ENCODE measurements at regions not wholly inside any gene's neighbourhood (a gene's known extent, or its start where the extent isn't known, plus 50 kb on each side); places are given as distances from the start of the nearest gene placed in this dataset.

DNA sequence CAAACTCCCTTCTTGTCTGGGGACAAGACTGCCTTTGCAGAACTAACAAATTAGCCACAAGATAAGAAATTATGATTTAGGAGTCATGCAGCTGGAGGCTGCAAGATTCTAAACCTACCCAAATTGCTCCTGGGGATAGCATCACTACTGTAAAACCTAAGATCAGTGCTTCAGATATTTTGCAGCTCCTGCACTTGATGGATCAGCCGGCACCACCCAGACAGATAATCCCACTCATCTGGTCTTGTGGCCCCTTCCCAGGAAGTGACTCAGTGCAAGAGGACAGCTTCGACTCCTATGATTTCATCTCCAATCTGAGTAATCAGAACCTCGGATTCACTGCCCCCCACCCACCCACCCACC, 181.9 kb downstream of the AKR1D1 start:
- no peak for FAIRE-seq

DNA sequence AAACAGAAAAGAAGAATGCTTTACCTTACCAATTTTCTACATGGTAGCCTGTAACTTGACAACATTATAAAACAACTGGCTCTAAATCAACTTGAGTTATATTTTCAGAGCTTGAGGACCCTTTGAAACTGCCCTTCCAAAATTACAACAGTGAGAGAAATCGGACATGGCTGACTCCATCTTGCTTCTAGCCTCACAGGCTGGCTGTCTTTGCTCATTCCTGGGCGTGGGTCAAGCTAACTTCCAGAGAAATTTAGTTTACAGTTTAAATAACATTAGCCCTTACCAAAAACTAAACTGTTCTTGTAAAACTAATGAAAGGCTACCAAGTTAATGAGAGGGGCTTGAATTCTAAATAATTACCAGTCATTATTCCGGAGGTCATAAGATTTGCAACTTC, 183.4 kb downstream of the AKR1D1 start:
- no peak for FAIRE-seq

DNA sequence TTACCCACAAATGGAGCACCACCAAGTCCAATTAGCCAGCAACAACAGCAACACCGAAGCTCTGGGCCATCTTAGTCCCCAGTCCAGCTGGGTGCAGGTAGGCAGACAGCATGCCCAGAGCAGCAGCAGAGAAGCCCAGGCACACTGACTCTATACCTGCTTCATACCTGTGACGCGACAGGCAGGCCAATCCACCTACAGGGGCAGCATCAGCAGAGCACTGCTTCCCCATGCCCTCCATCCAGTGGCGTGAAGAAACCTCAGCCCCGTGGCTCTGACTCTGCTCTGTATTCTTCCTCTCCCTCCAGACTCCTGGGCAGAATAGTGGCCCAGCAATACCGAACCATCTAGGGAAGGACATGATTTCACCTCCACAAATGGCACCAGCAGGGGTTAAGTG, 191.7 kb downstream of the AKR1D1 start:
- FAIRE-seq, result no peak

DNA sequence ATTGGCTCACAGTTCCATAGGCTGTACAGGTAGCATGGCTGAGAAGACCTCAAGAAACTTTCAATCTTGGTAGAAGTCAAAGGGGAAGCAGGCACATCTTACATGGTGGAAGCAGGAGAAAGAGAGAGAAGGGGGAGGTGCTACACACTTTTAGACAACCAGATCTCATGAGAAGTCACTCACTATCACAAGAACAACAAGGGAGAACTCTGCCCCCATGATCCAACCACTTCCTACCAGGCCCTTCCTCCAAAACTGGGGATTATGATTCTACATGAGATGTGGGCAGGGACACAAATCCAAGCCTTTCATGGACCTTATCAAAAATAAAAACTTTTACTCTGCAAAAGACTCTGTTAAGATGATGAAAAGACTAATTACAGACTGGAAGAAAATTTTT, 183.2 kb upstream of the TRIM24 start:
- no peak for FAIRE-seq

DNA sequence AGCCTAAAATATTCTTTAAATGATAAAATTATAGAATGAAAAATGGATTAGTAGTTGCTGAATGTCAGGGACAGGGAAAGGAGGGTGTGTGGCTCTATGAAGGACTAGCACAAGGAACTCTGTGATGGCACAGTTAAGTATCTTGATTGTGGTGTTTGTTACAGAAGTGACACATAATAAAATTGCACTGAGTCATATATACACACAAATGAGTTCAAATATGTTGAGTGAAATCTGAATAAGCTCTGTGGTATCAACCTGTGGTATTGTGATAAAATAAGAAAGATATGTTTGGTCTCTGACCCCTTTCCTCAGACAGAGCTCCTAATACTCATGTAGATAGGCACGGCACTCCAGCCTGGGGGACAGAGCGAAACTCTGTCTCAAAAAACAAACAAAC, 181.5 kb upstream of the TRIM24 start:
- FAIRE-seq, result no peak

DNA sequence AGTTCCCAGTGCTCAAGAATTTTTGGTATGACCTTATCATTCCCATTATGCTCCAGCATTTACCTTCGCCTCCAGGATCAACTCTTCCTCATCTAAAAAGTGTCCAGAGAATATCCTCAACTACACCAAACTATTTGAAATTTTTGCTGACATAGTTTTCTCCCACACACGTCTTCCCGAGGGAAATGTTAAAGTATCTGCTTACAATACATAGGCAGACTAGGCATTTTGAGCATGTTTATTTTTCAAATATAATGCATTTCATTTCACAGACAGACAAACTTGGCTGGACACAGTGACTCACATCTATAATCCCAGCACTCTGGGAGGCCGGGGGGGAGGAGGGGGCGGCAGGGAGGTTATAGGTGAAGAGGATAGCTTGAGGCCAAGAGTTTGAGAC, 177.1 kb upstream of the TRIM24 start:
- no peak for FAIRE-seq

DNA sequence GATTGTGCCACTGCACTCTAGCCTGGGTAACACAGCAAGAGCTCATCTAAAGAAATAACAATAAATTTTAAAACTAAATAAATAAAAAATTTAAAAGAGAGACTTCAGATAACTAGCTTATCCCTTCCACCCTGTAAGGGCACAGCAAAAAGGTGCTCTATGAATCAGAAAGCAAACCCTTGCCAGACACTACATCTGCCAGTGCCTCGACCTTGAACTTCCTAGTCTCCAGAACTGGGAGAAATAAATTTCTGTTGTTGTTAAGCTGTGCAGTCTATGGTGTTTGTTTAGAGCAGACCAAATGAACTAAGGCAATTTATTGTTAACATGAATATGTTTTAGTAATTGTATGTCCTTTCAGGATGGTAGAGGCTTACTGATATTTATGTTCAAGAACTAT, 174.9 kb upstream of the TRIM24 start:
- FAIRE-seq, result no peak

DNA sequence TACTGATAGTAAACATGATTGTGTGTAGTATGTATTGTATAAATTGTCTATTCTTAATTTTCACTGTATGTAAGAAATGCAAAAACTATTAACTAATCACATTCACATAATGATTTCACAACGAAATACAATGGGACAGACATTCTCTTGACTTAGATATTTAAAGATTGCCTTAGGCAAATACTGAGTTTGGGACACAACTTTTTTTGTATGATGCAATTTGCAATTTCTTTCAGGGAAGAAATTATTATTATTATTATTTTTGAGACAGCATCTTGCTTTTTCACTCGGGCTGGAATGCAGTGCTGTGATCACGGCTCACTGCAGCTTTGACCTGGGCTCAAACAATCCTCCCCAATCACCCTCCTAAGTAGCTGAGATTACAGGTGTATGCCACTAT, 173.2 kb upstream of the TRIM24 start:
- FAIRE-seq, result no peak

DNA sequence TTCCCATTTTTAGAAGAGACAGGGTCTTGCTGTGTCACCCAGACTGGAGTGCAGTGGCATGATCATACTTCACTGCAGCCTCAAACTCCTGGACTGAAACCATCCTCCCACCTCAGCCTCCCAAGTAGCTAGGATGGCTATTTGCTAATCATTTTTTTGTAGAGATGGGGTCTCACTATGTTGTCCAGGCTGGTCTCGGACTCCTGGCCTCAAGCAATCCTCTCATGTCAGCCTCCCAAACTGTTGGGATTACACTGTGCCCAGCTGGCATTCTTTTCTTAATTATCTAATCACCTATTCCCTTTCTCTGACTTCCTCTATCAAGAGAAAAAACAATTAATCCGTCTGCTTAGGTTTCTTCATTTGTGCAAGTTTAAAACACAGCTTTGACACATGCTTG, 172.5 kb upstream of the TRIM24 start:
- no peak for FAIRE-seq

DNA sequence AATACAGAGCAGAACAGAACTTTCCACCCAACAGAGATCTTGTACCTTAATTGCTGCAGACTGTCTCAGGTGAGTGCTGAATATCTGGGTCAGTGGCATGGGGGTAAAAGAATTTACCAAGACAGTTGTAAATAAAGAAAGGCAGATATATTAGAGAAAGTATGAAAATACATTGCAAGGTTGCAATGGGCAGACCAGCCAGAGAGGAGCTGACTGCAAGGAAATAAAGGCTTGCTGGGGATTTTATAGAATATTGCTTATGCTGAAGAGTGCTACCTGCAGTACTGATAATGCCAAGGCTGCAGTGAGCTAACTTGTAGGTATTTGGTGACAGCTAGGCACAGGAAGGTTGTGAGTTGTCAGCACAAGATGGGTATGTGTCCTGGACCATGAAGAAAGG, 171.0 kb upstream of the TRIM24 start:
- no peak for FAIRE-seq

DNA sequence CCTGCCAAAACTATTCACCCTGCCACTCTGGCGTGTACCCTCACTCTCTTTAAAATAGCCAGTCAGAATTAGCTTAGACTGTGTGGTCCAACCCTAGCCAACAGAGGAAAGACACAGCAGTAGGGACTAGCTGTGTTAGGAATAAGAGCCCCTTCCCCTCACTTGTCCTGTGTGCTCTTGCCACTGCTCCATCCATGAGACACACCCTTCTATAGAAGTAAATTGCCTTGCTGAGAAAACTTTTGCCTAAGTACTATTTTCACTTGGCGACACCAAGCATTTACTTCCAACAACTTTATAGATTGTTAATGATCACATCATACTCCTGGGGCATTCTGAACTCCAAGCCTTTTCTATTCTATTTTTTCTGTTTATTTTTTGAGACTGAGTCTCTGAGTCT, 170.2 kb upstream of the TRIM24 start:
- FAIRE-seq, result no peak

DNA sequence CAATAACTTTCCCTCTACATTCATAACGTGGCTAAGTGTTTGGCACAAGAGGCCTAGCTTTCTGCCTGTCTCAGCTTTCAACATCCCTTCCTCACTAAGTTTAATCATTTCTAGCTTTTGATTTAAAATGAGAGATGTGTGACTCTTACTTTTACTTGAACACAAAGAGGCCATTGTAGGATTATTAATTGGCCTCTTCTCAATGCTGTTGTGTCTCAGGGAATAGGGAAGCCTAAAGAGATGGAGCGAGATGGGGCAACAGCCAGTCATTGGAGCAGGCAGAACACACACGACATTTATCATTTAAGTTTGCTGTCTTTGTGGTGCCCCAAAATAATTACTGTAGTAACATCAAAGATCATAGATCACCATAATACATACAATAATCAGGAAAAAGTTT, 167.1 kb upstream of the TRIM24 start:
- no peak for FAIRE-seq

DNA sequence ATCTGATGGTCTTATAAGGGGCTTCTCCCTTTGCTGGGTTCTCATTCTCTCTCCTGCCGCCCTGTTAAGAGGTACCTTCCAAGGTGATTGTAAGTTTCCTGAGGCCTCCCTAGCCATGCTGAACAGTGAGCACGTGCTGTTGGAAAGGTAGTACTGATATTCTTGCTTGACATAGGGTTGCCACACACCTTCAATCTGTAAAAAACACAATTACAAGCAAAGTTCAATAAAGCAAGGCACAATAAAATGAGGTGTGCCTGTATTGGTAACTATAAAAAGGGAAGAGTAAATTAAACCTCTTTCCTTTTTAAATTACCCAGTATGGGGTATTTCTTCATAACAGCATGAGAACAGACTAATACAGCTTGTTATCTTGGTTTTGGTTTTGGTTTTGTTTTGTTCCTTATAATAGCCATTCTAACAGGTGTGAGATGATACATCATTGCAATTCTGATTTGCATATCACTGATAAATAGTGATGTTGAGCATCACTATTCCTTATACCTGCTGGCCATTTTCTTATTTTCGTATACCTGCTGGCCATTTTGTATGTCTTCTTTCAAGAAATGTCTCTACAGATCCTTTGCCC, 164.9 kb upstream of the TRIM24 start:
- FAIRE-seq, result no peak

DNA sequence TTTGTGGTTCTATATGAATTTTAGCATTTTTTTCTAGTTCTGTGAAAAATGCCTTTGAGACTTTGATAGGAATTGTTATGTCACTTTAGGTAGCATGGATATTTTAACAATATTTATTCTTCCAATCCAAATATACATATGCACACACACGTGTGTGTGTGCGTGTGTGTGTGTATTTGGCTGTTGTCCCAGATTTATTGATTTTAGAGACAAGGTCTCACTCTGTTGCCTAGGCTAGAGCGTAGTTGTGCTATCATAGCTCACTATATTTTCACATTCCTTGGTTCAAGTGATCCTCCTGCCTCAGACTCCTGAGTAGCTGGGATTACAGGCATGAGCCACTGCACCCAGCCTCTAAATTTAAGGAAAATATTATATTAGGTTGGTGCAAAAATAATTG, 162.5 kb upstream of the TRIM24 start:
- no peak for FAIRE-seq

DNA sequence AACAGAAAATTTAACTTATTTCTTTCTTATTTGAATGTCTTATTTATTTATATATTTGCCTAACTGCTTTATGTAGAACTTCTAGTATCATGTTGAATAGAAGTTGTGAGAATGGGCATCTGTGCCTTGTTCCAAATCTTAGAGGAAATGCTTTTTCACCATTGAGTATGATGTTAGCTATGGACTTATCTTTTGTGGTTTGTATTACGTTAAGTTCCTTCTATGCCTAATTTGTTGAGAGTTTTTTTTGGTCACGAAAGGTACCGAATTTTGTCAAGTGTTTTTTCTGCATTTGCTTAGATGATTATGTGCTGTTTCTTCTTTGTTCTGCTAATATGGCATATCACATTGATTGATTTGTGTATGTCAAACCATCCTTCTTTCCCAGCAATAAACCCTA, 161.0 kb upstream of the TRIM24 start:
- no peak for FAIRE-seq

DNA sequence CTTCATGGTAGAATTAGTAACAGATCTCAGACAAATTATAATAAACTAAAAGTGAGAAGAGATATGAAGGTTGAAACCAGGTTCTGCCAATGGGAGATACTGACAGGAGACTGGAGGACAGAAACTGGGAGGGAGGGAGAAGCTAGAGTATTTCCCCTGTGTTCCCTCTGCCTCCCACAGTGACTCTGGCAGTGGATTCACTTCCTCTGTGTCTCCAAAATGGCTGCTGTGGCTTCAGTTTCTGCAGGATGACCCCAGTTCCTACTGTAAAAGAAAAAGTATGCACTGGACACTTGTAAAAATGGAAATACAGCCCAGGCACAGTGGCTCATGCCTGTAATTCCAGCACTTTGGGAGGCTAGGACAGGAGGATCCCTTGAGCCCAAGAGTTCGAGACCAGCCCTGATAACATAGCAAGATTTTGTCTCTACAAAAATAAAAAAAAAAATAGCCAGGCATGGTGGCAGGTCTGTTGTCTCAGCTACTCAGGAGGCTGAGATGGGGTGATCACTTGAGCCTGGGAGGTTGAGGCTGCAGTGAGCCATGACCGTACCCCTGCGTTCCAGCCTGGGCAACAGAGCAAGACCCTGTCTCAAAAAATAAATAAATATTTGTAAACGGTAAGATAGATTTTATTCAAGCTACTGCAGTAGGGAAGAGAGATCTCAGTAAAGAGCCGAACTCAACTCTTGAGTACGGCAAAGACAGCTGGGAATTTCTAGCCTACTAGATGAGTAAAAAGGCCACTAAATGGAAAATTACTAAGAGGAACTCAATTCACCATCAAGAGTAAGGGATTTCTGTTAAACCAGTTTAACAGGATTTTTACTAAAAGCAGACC, 156.6 kb upstream of the TRIM24 start:
- FAIRE-seq, result no peak

DNA sequence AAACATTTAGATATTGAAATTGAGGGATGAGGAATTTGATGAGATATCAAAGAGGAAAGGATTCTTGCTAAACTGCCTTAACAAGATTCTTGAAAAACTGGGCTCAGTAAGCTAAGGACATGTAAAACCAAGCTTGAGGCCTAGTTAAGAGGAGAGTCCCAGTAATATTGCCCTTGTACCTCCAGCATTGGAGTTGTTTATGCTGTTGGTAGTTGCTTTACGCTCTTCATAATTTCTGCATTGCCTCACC, 156.1 kb upstream of the TRIM24 start:
- no peak for FAIRE-seq

DNA sequence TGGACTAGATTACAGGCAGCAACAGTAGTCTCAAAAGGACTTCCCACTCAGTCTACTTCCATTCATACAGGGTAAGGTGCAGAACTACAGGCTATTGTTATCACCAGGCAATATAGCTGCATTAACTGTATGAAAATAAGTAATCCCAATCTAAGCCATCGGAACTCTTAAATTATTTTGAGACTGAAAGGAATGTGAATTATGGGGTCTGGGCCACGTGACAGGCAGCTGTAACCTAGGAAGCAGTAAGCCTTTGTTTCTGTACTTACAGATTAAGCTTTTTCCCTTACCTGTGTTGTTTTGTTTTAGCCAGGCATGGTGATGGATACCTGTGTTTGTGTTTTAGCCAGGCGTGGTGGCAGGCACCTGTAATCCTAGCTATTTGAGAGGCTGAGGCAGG, 152.4 kb upstream of the TRIM24 start:
- FAIRE-seq, result no peak

DNA sequence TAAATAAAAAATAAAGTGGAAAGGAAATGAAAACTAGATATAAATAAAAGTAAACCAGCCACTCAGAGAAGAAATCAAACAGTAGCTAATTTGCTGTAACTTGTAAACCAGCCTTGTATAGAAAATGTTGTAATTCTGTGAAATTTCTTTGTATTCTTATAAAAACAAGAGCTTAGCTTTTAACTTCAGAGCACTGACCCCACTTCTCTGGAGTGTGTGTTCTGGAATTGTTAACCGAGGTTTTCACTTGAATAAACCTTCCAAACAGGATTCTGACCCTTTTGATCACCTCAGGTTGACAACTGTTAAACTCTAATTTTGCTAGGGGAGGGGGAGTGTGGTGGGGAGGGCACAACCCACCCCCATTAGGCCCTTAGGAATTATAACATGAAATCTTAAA, 151.9 kb upstream of the TRIM24 start:
- FAIRE-seq, result no peak

DNA sequence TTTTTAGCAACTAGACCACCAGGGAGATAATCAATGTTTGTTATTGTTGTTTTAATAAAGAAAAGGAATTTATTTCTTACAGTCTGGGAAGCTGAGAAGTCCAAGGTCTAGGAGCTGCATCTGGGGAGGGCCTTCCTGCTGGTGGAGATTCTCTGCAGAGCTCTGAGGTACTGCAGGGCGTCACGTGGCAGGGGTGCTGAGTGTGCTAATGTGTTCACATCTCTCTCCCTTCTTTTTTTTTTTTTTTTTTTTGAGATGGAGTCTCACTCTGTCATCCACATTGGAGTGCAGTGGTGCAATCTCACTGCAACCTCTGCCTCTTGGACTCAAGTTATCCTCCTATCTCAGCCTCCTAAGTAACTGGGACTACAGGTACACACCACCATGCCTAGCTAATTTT, 150.9 kb upstream of the TRIM24 start:
- no peak for FAIRE-seq

DNA sequence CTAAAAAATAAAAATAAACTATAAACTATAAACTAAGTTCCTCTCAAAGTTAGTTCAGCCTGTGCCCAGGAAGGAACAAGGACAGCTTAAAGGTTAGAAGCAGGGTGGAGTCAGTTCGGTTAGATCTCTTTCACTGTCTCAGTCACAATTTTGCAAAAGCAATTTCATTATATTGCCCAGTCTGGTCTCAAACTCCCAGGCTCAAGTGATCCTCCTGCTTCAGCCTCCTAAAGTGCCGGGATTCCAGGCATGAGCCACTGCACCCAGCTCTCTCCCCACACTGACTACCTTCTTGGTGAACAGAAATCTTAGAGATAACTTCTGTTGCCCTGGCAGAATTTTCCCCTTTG, 146.3 kb upstream of the TRIM24 start:
- no peak for FAIRE-seq

DNA sequence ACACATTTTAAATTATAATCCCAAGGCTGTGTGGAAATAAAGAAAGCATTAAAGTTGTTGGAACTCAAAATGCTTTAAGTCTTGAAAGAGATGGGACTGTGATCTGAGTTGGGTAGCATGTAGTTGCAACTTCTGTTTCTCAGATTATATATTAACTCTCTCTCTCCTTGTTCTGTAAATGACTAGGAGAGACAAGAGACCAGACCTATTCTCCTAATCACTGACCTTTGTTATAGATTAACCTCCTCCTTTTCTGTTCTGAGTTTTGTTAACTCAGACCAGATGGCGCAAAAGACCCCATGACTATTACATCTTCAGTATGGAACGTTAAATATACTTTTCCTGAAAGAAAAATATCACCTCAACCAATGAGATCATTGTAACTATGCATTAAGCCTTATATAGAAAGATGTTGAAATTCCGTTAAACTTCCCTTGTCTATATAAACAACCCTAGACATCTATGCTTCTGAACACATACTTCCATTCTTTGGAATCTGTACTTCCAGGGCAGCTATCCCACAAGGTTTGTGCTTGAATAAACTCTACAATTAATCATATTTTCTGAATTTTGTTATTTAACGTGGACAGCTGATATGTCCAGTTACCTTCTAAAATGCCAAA, 143.5 kb upstream of the TRIM24 start:
- no peak for FAIRE-seq

DNA sequence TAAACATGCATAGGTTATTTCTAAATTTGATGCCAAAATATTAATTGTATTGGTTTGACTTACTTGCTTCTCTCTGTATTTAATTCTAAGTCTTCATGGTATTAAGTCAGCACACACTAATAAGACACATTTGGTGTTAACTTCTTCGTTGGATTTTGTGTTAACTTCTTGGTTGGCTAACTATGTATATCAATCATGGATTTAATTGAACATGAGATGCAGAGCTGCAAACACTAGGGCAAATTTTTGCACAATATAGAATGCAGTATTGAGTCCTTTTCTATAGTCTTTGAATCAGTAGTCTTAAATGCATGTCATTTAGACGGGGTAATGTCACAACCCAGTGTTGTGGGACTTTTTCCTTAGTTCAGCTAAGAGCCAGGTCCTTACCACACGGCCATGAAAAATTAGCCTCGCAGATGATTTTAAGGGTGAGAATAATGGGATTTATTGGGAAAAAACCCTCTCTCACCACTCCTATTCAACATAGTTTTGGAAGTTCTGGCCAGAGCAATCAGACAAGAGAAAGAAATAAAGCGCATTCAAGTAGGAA, 142.9 kb upstream of the TRIM24 start:
- no peak for FAIRE-seq

DNA sequence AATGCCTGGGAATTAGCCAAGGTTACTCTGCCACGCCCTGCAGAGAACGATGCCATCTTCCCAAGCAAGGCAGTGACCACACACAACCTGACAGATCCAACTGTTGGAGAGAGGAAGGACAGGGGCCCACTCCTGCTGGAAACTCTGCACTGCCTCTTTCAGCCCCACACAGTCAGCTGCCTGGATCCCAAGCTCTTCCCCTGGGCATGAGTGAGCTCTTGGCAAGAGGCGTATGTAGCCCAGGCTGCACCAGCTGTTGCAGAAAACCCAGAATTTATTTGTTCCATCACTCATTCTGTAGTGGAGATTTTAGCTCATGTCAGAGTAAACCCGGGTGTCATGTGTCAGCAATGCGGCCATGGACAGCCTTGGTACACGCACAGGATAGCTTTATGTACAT, 135.1 kb upstream of the TRIM24 start:
- no peak for FAIRE-seq

DNA sequence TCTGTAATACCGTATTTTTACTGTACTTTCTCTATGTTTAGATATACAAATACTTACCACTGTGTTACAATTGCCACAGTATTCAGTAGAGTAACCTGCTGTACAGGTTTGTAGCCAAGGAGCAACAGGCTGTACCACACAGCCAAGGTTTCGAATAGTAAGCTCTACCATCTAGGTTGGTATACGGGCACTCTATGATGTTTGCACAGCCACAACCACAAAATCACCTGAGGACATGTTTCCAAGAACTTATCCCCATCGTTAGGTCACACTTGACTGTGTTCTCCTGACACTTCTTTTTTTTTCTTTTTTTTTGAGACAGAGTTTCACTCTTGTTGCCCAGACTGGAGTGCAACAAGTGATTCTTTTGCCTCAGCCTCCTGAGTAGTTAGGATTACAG, 134.6 kb upstream of the TRIM24 start:
- no peak for FAIRE-seq

Data from A204.1 (cell line).